Inferior parietal cortex (tissue), 1 donor: ENCODE measurements at regions not wholly inside any gene's neighbourhood (a gene's known extent, or its start where the extent isn't known, plus 50 kb on each side); places are given as distances from the start of the nearest gene placed in this dataset.
"Not testable (repeated sequence)": the region's sequence is repeated elsewhere in the genome, so short reads cannot be mapped to it uniquely, and the experiment has no call there.

Experiments used
- DNase-seq: peaks from one replicate; pipeline ENCODE4 v3.0.0-alpha.2; 2016; ENCODE audit errors: extremely low spot score

GRCh38 chr5:36390640-36391039 lies 88.9 kb upstream of the RANBP3L start:
- no peak for DNase-seq

- DNase-seq = no peak
These were observed 90.5 kb upstream of the RANBP3L start for GRCh38 chr5:36392186-36392585.

- peak; percentile 32 for DNase-seq
These were observed 91.1 kb upstream of the RANBP3L start for GRCh38 chr5:36392818-36393217.

GRCh38 chr5:36393656-36394428 lies 92.1 kb upstream of the RANBP3L start:
- no peak for DNase-seq

- DNase-seq = no peak
These were observed 93.6 kb upstream of the RANBP3L start for GRCh38 chr5:36395260-36395659.

GRCh38 chr5:36395947-36396346 lies 94.2 kb upstream of the RANBP3L start:
- not testable (repeated sequence) for DNase-seq

GRCh38 chr5:36396640-36397039 lies 94.9 kb upstream of the RANBP3L start:
- DNase-seq = no peak

- peak; percentile 39 for DNase-seq
These were observed 96.3 kb upstream of the RANBP3L start for GRCh38 chr5:36397901-36398536.

- no peak for DNase-seq
These were observed 100.8 kb upstream of the RANBP3L start for GRCh38 chr5:36402512-36402906.

GRCh38 chr5:36403632-36404311 lies 102.1 kb upstream of the RANBP3L start:
- no peak for DNase-seq

GRCh38 chr5:36406023-36406422 lies 104.3 kb upstream of the RANBP3L start:
- no peak for DNase-seq

GRCh38 chr5:36407396-36407795 lies 105.7 kb upstream of the RANBP3L start:
- no peak for DNase-seq

- not testable (repeated sequence) for DNase-seq
These were observed 108.0 kb upstream of the RANBP3L start for GRCh38 chr5:36409711-36410110.

GRCh38 chr5:36410672-36411071 lies 109.0 kb upstream of the RANBP3L start:
- not testable (repeated sequence) for DNase-seq

- DNase-seq = peak; percentile 75
These were observed 113.2 kb upstream of the RANBP3L start for GRCh38 chr5:36414869-36415282.

- DNase-seq = no peak
These were observed 114.9 kb upstream of the RANBP3L start for GRCh38 chr5:36416605-36417004.

- no peak for DNase-seq
These were observed 115.5 kb upstream of the RANBP3L start for GRCh38 chr5:36417221-36417620.

GRCh38 chr5:36417668-36418067 lies 116.0 kb upstream of the RANBP3L start:
- DNase-seq = no peak

- no peak for DNase-seq
These were observed 116.7 kb upstream of the RANBP3L start for GRCh38 chr5:36418152-36418979.

GRCh38 chr5:36421256-36421655 lies 119.6 kb upstream of the RANBP3L start:
- DNase-seq = no peak

GRCh38 chr5:36422952-36423351 lies 121.2 kb upstream of the RANBP3L start:
- DNase-seq = no peak
